Uterus (tissue), 2 donors: ENCODE measurements at regions not wholly inside any gene's neighbourhood (a gene's known extent, or its start where the extent isn't known, plus 50 kb on each side); places are given as distances from the start of the nearest gene placed in this dataset.

Experiments
- CTCF ChIP-seq, 4 experiments: fragments of 200-600 bp in 2 of 4; fragments of 450-650 bp in 2 of 4; sonication (generic) in 2 of 4; IDR thresholded peaks; one replicate each; pipeline ENCODE4 v1.5.1; 2016 to 2019; ENCODE audit warnings: antibody characterized with exemption in 4 of 4, mild to moderate bottlenecking in 2 of 4, moderate library complexity in 1 of 4
- POLR2A ChIP-seq, 2 donors: fragments of 450-650 bp; IDR thresholded peaks; one replicate each; pipeline ENCODE4 v1.6.1; 2016; ENCODE audit warnings: antibody characterized with exemption in 2 of 2, mild to moderate bottlenecking in 1 of 2, moderate library complexity in 1 of 2

- no peak for TF ChIP-seq POLR2A (IDR thresholded peaks at IDR 0.05)
- TF ChIP-seq CTCF (IDR thresholded peaks at IDR 0.05): no peak
Observed at GRCh38 chr4:11286533-11286932, 142.2 kb downstream of the HS3ST1 start.
